SU-DHL-6 (cell line): ENCODE measurements at regions not wholly inside any gene's neighbourhood (a gene's known extent, or its start where the extent isn't known, plus 50 kb on each side); places are given as distances from the start of the nearest gene placed in this dataset.

Source experiments
- H2AFZ ChIP-seq: fragments of 200-600 bp; sonication (generic); 2 replicates; pipeline ENCODE4 v1.6.1; 2014; ENCODE audit warnings: low read depth, mild to moderate bottlenecking, moderate library complexity, mixed read lengths, antibody characterized with exemption, low read length; ENCODE audit not compliant: severe bottlenecking
- H3F3A ChIP-seq: fragments of 200-600 bp; shearing (Covaris generic); 2 replicates; pipeline ENCODE4 v1.6.0; 2016; ENCODE audit warnings: antibody characterized with exemption, mild to moderate bottlenecking; ENCODE audit not compliant: insufficient read depth
- H3K27ac ChIP-seq: fragments of 200-600 bp; sonication (generic); 2 replicates; pipeline ENCODE4 v1.5.1; 2016; ENCODE audit warnings: low read depth, mild to moderate bottlenecking, low read length, moderate library complexity, mixed read lengths
- H3K27me3 ChIP-seq: fragments of 200-600 bp; sonication (generic), shearing (Covaris generic); 2 replicates; pipeline ENCODE4 v1.6.0; 2014; ENCODE audit warnings: mild to moderate bottlenecking, low read length
- H3K36me3 ChIP-seq: fragments of 200-600 bp; sonication (generic); 2 replicates; pipeline ENCODE4 v1.6.1; 2014; ENCODE audit warnings: mild to moderate bottlenecking, low read length, mixed read lengths
- H3K4me2 ChIP-seq: fragments of 300-600, 200-600 bp; shearing (Covaris generic), sonication (generic); 2 replicates; pipeline ENCODE4 v1.6.0; 2014; ENCODE audit warnings: low read length, low read depth, mild to moderate bottlenecking; ENCODE audit not compliant: poor library complexity, severe bottlenecking
- H3K4me3 ChIP-seq: fragments of 200-600 bp; sonication (generic); 2 replicates; pipeline ENCODE4 v1.5.1; 2014; ENCODE audit warnings: antibody characterized with exemption, low read length, mild to moderate bottlenecking, mixed read lengths; ENCODE audit not compliant: insufficient read depth, poor library complexity, severe bottlenecking
- H3K79me2 ChIP-seq: fragments of 200-600 bp; sonication (generic); 2 replicates; pipeline ENCODE4 v1.6.1; 2014; ENCODE audit warnings: mild to moderate bottlenecking, low read length, moderate library complexity; ENCODE audit not compliant: insufficient read depth
- H3K9ac ChIP-seq: fragments of 200-600 bp; sonication (generic); 2 replicates; pipeline ENCODE4 v1.7.0; 2014; ENCODE audit warnings: mild to moderate bottlenecking, low read length
- H3K9me2 ChIP-seq: fragments of 200-600 bp; sonication (generic); replicated peaks from 2 replicates; pipeline ENCODE4 v1.6.1; 2014; ENCODE audit warnings: low read length; ENCODE audit not compliant: insufficient read depth
- H3K9me3 ChIP-seq: fragments of 200-600 bp; sonication (generic); 2 replicates; pipeline ENCODE4 v1.6.1; 2014; ENCODE audit warnings: low read length, mixed read lengths; ENCODE audit not compliant: insufficient read depth
- H4K20me1 ChIP-seq: fragments of 200-600 bp; sonication (generic); 2 replicates; pipeline ENCODE4 v1.6.1; 2014; ENCODE audit warnings: low read depth, mild to moderate bottlenecking, antibody characterized with exemption, low read length, moderate library complexity, mixed read lengths
- CTCF ChIP-seq: fragments of 200-600 bp; sonication (generic); IDR thresholded peaks from one replicate; pipeline ENCODE4 v1.5.1; 2017; ENCODE audit warnings: antibody characterized with exemption, mild to moderate bottlenecking, low read length, moderate library complexity; ENCODE audit not compliant: insufficient read depth, poor library complexity, severe bottlenecking
- EZH2phosphoT487 ChIP-seq: fragments of 200-600 bp; sonication (generic), shearing (Covaris generic); conservative IDR thresholded peaks from 2 replicates; pipeline ENCODE4 v1.6.1; 2018; ENCODE audit warnings: mild to moderate bottlenecking, antibody characterized with exemption, low read length, moderate library complexity, mixed read lengths

GRCh38 chr19:30640252-30640965 lies 268.2 kb downstream of the ZNF536 start:
- no peaks in the 10 kb centered on the region for H3K9me3 ChIP-seq
- no peaks in the 10 kb centered on the region for H3K27me3 ChIP-seq
- no peaks in the 10 kb centered on the region for H4K20me1 ChIP-seq
- no peak for TF ChIP-seq EZH2phosphoT487
- no peak for TF ChIP-seq CTCF
- no peak overlapping the region for H3K4me3 ChIP-seq
- no peak overlapping the region for H3K4me2 ChIP-seq
- H3K27ac ChIP-seq, result no peak overlapping the region
- H3F3A ChIP-seq, result no peaks in the 10 kb centered on the region
- no peak overlapping the region for H2AFZ ChIP-seq
- H3K9ac ChIP-seq, result no peak overlapping the region
- H3K79me2 ChIP-seq, result no peaks in the 10 kb centered on the region
- no peaks in the 10 kb centered on the region for H3K9me2 ChIP-seq
- H3K36me3 ChIP-seq, result no peaks in the 10 kb centered on the region

DNA sequence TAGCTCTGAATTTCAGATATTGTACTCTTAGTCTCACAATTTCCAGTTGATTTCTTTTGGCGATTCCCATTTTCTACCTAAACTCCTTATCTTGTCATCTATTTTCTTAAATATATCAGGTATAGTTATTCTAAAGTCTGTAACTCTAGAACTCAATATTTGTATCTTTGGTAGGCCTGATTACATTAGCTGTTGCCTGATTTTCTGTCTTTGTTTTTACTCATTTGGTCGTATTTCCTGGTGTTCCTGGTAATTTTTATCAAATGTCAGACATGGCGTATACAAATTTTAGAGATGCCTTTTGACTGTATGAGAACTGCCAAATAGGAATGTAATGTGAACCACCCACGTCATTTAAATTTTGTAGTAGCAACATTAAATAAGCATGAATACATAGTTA lies 266.7 kb downstream of the ZNF536 start:
- Histone ChIP-seq H3K9me3 (no peaks in the 10 kb centered on the region), H2AFZ (no peak overlapping the region), H3K36me3 (no peaks in the 10 kb centered on the region)

DNA sequence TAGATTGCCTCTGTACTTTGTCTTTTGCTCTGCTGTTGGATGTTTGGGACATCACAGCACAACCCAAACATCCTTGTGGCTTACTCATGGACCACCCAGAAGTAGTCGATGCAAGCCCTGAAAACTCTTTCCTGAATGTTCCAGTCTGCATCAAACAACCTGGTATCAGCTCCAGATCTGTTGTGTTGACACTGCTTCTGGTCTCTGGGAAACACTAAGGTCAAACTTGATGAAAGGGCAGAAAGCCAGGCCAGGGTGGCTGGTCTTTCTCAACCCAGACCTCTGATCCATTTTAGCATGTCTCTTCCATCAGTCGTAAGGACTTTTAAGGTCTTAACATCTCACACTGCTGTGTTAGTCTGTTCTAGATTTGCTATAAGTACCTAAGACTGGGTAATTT lies 265.7 kb downstream of the ZNF536 start:
- H3K9ac ChIP-seq, result no peak overlapping the region
- H3K27me3 ChIP-seq, result no peaks in the 10 kb centered on the region
- no peaks in the 10 kb centered on the region for H3F3A ChIP-seq
- H3K9me2 ChIP-seq, result no peaks in the 10 kb centered on the region
- TF ChIP-seq EZH2phosphoT487, result no peak
- TF ChIP-seq CTCF, result no peak
- H3K27ac ChIP-seq, result no peak overlapping the region
- no peaks in the 10 kb centered on the region for H3K79me2 ChIP-seq
- no peak overlapping the region for H2AFZ ChIP-seq
- no peaks in the 10 kb centered on the region for H3K9me3 ChIP-seq
- no peak overlapping the region for H3K4me3 ChIP-seq
- no peaks in the 10 kb centered on the region for H3K36me3 ChIP-seq
- H3K4me2 ChIP-seq, result no peak overlapping the region
- H4K20me1 ChIP-seq, result no peaks in the 10 kb centered on the region

More for the DNA sequence above, 266.7 kb downstream of the ZNF536 start:
- Histone ChIP-seq H3K4me3 (no peak overlapping the region), H3K9ac (no peak overlapping the region), H3K9me2 (no peaks in the 10 kb centered on the region), H3F3A (no peaks in the 10 kb centered on the region), H3K27ac (no peak overlapping the region), H3K79me2 (no peaks in the 10 kb centered on the region), H3K4me2 (no peak overlapping the region), H4K20me1 (no peaks in the 10 kb centered on the region), H3K27me3 (no peaks in the 10 kb centered on the region)
- TF ChIP-seq CTCF, result no peak
- TF ChIP-seq EZH2phosphoT487, result no peak
